GM18867 (cell line): ENCODE measurements at regions not wholly inside any gene's neighbourhood (a gene's known extent, or its start where the extent isn't known, plus 50 kb on each side); places are given as distances from the start of the nearest gene placed in this dataset.

Experiments used
- ATAC-seq: cut with Tn5 transposase; IDR thresholded peaks from one replicate; pipeline ENCODE4 v1.9.1; 2021; ENCODE audit warnings: mild to moderate bottlenecking, moderate library complexity; ENCODE audit not compliant: unreplicated experiment

GRCh38 chr1:181383695-181384094 is 99.6 kb upstream of the CACNA1E start:
- no peak for ATAC-seq

- no peak for ATAC-seq
These were observed 97.0 kb upstream of the CACNA1E start for GRCh38 chr1:181386340-181386739.

GRCh38 chr1:181386951-181387350 is 96.4 kb upstream of the CACNA1E start:
- ATAC-seq, result no peak

- no peak for ATAC-seq
These were observed 95.6 kb upstream of the CACNA1E start for GRCh38 chr1:181387702-181388101.

- ATAC-seq, result no peak
These were observed 92.8 kb upstream of the CACNA1E start for GRCh38 chr1:181390410-181391077.

- no peak for ATAC-seq
These were observed 91.9 kb upstream of the CACNA1E start for GRCh38 chr1:181391301-181391900.

- ATAC-seq, result no peak
These were observed 91.2 kb upstream of the CACNA1E start for GRCh38 chr1:181392133-181392532.

GRCh38 chr1:181392613-181393220 is 90.6 kb upstream of the CACNA1E start:
- no peak for ATAC-seq

GRCh38 chr1:181394766-181395165 is 88.6 kb upstream of the CACNA1E start:
- ATAC-seq, result no peak

GRCh38 chr1:181396171-181396670 is 87.1 kb upstream of the CACNA1E start:
- ATAC-seq, result no peak

GRCh38 chr1:181396811-181397210 is 86.5 kb upstream of the CACNA1E start:
- no peak for ATAC-seq

GRCh38 chr1:181397845-181398244 is 85.5 kb upstream of the CACNA1E start:
- peak; percentile 83 for ATAC-seq

GRCh38 chr1:181398544-181398943 is 84.8 kb upstream of the CACNA1E start:
- peak; percentile 91 for ATAC-seq

GRCh38 chr1:181405584-181405983 is 77.7 kb upstream of the CACNA1E start:
- no peak for ATAC-seq

- ATAC-seq, result no peak
These were observed 76.3 kb upstream of the CACNA1E start for GRCh38 chr1:181406989-181407388.

- ATAC-seq, result no peak
These were observed 73.3 kb upstream of the CACNA1E start for GRCh38 chr1:181409981-181410380.

- no peak for ATAC-seq
These were observed 70.6 kb upstream of the CACNA1E start for GRCh38 chr1:181412746-181413145.

GRCh38 chr1:181413195-181413815 is 70.0 kb upstream of the CACNA1E start:
- no peak for ATAC-seq

- ATAC-seq, result no peak
These were observed 69.5 kb upstream of the CACNA1E start for GRCh38 chr1:181413836-181414235.

GRCh38 chr1:181416268-181416860 is 67.0 kb upstream of the CACNA1E start:
- no peak for ATAC-seq

GRCh38 chr1:181417915-181418314 is 65.4 kb upstream of the CACNA1E start:
- ATAC-seq, result no peak
